K562 (cell line): ENCODE measurements at regions not wholly inside any gene's neighbourhood (a gene's known extent, or its start where the extent isn't known, plus 50 kb on each side); places are given as distances from the start of the nearest gene placed in this dataset.

Source experiments
- DACH1 ChIP-seq: fragments of 450-650 bp; IDR thresholded peaks from 2 replicates; pipeline ENCODE4 v1.6.1; 2018; ENCODE audit not compliant: partially characterized antibody
- E2F4 ChIP-seq: sonication (generic); formaldehyde crosslinking; IDR thresholded peaks from 2 replicates; pipeline ENCODE4 v1.8.0; 2022; ENCODE audit warnings: mild to moderate bottlenecking, low read depth, missing genetic modification reagents
- REST ChIP-seq, 2 experiments: fragments of 450-650 bp; formaldehyde crosslinking in 1 of 2; IDR thresholded peaks; 2 replicates each; pipeline versions ENCODE4 v1.4.0 to v1.6.1; 2014 to 2020; ENCODE audit warnings: mild to moderate bottlenecking in 2 of 2, borderline replicate concordance in 1 of 2, low read depth in 1 of 2

GRCh38 chr15:87728998-87729397 is 527.5 kb downstream of the NTRK3 start (continued):
- no peak for TF ChIP-seq REST (IDR thresholded peaks at IDR 0.05; ENCODE audit: borderline replicate concordance)
- no peak for TF ChIP-seq REST (CRISPR knock-in tag; IDR thresholded peaks at IDR 0.05; ENCODE audit: low read depth)
- no peak for TF ChIP-seq DACH1
- TF ChIP-seq E2F4 (CRISPR knock-in tag): no peak
